GM19351 (cell line): ENCODE measurements at regions not wholly inside any gene's neighbourhood (a gene's known extent, or its start where the extent isn't known, plus 50 kb on each side); places are given as distances from the start of the nearest gene placed in this dataset.
A peak's percentile ranks its signal among the peaks of the same experiment; 100 is the strongest.
"Not testable (repeated sequence)": the region's sequence is repeated elsewhere in the genome, so short reads cannot be mapped to it uniquely, and the experiment has no call there.

Experiments used
- ATAC-seq: cut with Tn5 transposase; IDR thresholded peaks from one replicate; pipeline ENCODE4 v1.9.1; 2021; ENCODE audit warnings: mild to moderate bottlenecking, moderate library complexity; ENCODE audit not compliant: unreplicated experiment

GRCh38 chr5:154562244-154562880 lies 84.3 kb upstream of the HAND1 start:
- ATAC-seq, result no peak

- ATAC-seq, result peak; percentile 80
These were observed 81.6 kb upstream of the HAND1 start for GRCh38 chr5:154559398-154560276.

GRCh38 chr5:154557548-154557947 lies 79.5 kb upstream of the HAND1 start:
- no peak for ATAC-seq

GRCh38 chr5:154547551-154547950 lies 69.5 kb upstream of the HAND1 start:
- ATAC-seq, result no peak

- no peak for ATAC-seq
These were observed 68.7 kb upstream of the HAND1 start for GRCh38 chr5:154546719-154547118.

- ATAC-seq, result no peak
These were observed 66.6 kb upstream of the HAND1 start for GRCh38 chr5:154544646-154545045.

- ATAC-seq, result no peak
These were observed 65.4 kb upstream of the HAND1 start for GRCh38 chr5:154543380-154543779.

- no peak for ATAC-seq
These were observed 64.6 kb upstream of the HAND1 start for GRCh38 chr5:154542581-154542980.

GRCh38 chr5:154542000-154542399 lies 64.0 kb upstream of the HAND1 start:
- no peak for ATAC-seq

GRCh38 chr5:154541553-154541952 lies 63.5 kb upstream of the HAND1 start:
- ATAC-seq, result no peak

GRCh38 chr5:154540600-154540999 lies 62.6 kb upstream of the HAND1 start:
- no peak for ATAC-seq

- no peak for ATAC-seq
These were observed 60.5 kb upstream of the HAND1 start for GRCh38 chr5:154538492-154538891.

GRCh38 chr5:154536439-154536838 lies 58.4 kb upstream of the HAND1 start:
- ATAC-seq, result not testable (repeated sequence)

GRCh38 chr5:154535535-154535934 lies 57.5 kb upstream of the HAND1 start:
- ATAC-seq, result no peak

GRCh38 chr5:154534457-154535050 lies 56.5 kb upstream of the HAND1 start:
- no peak for ATAC-seq

GRCh38 chr5:154529282-154529681 lies 51.3 kb upstream of the HAND1 start:
- no peak for ATAC-seq

- no peak for ATAC-seq
These were observed 50.1 kb upstream of the HAND1 start for GRCh38 chr5:154528005-154528594.
